Ovary (tissue), 3 donors: ENCODE measurements at regions not wholly inside any gene's neighbourhood (a gene's known extent, or its start where the extent isn't known, plus 50 kb on each side); places are given as distances from the start of the nearest gene placed in this dataset.

Experiments used
- EP300 ChIP-seq: sonication (generic); formaldehyde crosslinking; IDR thresholded peaks from one replicate; pipeline ENCODE4 v1.6.1; 2017; ENCODE audit warnings: antibody characterized with exemption
- POLR2A ChIP-seq: fragments of 450-650 bp; IDR thresholded peaks from one replicate; pipeline ENCODE4 v1.6.1; 2017; ENCODE audit warnings: antibody characterized with exemption, mild to moderate bottlenecking, moderate library complexity
- TF ChIP-seq, protein P1 (sequence below), 3 donors: fragments of 450-650 bp in 2 of 3; fragments of 200-600 bp in 1 of 3; IDR thresholded peaks; one replicate each; pipeline versions ENCODE4 v1.5.1 to v1.8.0; 2016 to 2022; ENCODE audit warnings: antibody characterized with exemption in 3 of 3, mild to moderate bottlenecking in 1 of 3
- donor health status: DM: no; HTN: no; CAD: no.

DNA sequence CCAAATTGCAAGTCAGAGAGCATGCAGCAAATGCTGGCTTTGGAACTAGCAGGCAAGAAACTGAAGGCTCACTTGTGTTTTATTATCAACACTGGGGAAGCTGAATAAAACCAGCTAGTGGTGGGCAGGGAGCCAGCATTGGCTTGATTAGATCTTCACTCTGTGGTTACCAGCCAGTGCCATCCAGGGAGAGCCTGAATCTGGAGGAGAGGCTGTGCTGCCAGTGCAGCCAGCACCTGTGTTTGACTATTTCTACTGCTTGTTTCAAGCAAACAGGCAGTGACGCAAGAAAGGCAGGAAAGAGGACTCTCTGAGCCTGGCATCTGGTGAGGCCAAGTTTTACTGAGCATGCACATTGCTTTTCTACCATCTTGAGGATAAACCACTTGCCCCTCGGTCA is 247.0 kb downstream of the PHLDA1 start:
- TF ChIP-seq, protein P1, sequence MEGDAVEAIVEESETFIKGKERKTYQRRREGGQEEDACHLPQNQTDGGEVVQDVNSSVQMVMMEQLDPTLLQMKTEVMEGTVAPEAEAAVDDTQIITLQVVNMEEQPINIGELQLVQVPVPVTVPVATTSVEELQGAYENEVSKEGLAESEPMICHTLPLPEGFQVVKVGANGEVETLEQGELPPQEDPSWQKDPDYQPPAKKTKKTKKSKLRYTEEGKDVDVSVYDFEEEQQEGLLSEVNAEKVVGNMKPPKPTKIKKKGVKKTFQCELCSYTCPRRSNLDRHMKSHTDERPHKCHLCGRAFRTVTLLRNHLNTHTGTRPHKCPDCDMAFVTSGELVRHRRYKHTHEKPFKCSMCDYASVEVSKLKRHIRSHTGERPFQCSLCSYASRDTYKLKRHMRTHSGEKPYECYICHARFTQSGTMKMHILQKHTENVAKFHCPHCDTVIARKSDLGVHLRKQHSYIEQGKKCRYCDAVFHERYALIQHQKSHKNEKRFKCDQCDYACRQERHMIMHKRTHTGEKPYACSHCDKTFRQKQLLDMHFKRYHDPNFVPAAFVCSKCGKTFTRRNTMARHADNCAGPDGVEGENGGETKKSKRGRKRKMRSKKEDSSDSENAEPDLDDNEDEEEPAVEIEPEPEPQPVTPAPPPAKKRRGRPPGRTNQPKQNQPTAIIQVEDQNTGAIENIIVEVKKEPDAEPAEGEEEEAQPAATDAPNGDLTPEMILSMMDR (IDR thresholded peaks at IDR 0.05) = no peak
- TF ChIP-seq EP300 (no peak), POLR2A (no peak)
